DMS 273 (cell line): ENCODE measurements at regions not wholly inside any gene's neighbourhood (a gene's known extent, or its start where the extent isn't known, plus 50 kb on each side); places are given as distances from the start of the nearest gene placed in this dataset.
"Not testable (repeated sequence)": the region's sequence is repeated elsewhere in the genome, so short reads cannot be mapped to it uniquely, and the experiment has no call there.

Experiments used
- DNase-seq: peaks from one replicate; lab custom pipeline; 2025; ENCODE audit not compliant: unreplicated experiment; lab: John Stamatoyannopoulos, UW

DNA sequence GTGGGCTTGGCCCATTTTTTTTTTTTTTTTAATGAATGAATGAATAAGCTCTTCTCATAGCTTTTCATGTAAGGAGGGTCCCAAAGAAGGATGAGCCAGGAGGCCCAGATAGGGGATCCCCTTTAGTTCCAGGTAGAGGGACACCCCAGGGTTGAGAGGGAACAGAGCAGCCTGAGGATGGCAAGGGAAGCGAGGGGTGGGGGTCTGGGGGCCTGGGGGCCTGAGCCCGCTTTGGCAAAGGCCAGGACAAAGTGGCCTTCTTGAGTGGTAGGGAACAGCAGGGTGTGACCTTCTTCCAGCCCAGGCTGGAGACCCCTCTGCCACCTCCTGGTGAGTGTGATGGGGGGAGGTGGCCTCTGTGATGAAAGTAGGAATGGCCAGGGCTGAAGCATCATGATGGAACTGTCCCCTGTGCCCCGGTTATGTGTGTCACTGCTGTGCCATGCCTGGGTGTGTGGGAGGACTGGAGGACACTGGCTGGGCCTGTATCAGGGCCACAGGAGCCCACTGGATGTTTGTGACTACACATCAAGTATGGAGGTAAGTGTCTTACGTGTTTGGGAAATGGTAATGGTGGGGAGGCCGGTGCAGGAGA is 263.5 kb upstream of the HDAC4 start:
- DNase-seq: no peak

GRCh38 chr2:239663364-239663924 is 262.6 kb upstream of the HDAC4 start:
- DNase-seq: no peak

- DNase-seq: no peak
Measured at GRCh38 chr2:239662413-239663120, 261.7 kb upstream of the HDAC4 start.

- DNase-seq: no peak
Measured at GRCh38 chr2:239661334-239662312, 260.8 kb upstream of the HDAC4 start.

DNA sequence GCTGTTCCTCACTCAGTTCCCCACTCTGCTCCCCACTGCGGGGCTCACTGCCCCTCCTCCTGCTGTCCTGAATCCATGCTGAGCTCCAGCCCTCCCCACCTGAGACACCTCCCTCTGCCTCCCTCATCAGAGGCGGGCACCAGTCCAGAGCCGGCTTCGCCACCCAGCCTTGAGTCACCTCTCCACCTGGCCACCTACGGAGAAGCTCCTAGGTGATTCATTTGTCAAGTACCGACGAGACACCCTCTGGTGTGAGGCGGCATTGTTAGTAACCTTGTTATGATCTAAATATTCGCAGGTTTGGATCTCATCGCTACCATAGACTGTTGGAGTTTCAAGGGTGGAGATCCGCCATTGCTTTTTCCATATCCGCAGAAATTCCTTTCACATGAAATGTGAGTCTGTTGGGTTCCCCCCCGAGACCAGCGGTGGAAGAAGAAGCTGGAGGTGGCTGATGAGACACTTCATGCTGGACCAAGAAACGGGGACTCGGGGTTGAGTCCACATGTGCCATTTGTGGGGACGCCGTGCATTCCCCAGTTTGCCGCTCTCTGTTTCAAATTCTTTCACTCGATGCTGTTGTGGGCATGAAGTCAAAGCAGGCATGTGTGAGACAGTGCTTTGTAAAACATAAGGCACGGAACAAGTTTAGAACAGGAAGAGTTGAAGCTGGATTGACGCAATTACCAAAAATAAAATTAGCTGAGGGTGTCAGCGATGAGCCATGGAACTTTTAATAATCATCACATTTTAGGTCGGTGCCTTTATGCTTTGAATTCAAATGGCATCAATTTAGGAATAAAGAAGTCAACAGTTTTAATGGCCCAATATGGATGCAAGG is 259.8 kb upstream of the HDAC4 start:
- no peak for DNase-seq

GRCh38 chr2:239657992-239658391 is 257.2 kb upstream of the HDAC4 start:
- no peak for DNase-seq

GRCh38 chr2:239657236-239657635 is 256.4 kb upstream of the HDAC4 start:
- DNase-seq: no peak

DNA sequence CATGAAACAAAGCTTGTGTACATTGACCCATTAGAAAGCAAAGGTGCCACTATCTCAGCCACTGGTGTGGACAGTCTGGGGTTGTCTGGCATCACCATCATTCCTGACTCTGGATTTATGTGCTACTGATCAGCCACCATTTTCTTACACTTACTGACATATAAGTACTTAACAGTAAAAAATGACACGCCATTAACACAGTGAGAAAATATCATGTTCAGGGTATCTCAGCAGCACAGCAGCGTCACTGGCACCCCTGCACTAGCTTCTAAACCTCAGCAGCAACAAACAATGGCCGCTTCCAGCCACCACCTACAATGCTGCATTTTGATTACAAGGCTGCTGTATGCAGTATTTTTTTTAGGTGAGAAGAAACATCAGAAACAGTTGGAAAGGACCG is 253.4 kb upstream of the HDAC4 start:
- DNase-seq: no peak

DNA sequence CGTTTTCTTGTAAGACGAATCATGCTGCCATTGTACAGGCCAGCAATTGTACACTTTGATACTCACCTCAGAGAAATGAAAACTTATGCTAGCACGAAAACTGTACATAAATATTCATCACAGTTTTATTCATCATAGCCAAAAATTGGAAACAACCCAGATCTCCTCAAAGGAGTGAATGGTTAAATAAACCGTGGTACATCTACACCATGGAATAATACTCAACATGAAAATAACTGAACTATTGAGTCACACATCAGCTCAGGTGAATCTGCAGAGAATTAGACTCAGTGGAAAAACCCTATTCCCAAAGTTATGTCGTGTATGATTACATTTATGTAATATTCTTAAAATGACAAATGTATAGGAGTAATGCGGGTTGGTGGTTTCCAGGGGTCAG is 251.0 kb upstream of the HDAC4 start:
- DNase-seq: no peak

DNA sequence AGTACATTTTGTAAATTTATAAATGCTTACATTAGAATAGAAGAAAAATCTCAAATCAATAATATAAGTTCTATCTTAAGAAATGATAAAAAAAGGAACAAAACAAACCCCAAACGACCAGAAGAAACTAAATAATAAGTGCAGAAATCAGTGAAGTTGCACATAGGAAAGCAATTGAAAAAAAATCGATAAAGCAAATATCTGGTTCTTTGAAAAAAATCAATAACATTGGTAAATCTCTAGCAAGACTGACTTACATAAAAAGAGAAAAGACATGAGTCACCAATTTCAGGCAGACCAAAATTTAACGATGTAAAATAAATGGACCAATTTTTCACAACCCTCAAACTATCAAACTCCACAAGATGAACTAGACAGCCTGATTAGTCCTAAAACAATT is 249.9 kb upstream of the HDAC4 start:
- DNase-seq: no peak

- DNase-seq: no peak
Measured at GRCh38 chr2:239649309-239649708, 248.5 kb upstream of the HDAC4 start.

DNA sequence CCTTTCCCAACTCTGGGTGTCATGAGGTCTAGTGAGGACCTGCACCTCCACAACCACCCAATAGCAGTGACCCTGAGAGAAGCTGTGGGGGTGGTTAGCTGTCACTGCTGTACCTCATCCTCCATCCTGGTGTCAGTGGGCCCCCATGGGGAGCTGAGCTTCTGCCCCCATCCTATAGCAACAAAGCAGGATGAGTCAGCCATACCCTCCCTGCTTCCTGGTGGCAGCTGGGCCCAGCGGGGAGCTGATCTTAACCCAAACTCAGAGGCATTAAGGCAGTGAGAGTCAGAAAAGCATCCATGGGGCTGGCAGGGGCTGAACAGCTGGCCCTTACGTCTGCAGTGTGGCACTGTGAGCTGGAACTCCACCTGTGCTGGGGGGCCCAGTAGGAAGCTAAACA is 247.8 kb upstream of the HDAC4 start:
- peak; percentile 85 for DNase-seq

- DNase-seq: no peak
Measured at GRCh38 chr2:239647052-239647819, 246.4 kb upstream of the HDAC4 start.

DNA sequence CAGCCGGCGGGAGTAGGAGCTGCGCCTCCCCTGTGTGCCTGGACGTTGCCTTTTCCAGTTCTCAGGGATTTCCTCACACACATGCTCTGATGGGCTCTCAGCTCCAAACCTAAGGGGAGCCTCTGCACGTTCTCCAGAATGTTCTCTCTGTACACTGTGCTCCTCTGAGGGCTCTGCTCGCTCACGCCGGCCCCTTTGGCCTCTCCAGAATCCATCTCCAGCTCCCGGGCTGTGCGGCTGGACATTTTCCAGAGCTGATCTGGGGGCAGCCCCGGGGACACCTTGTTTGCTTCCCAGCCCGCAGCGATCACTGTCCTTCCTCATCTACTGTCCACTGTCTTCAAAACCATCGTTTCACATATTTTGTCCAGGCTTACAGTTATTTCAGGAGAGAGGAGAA is 245.4 kb upstream of the HDAC4 start:
- DNase-seq: no peak

- DNase-seq: not testable (repeated sequence)
Measured at GRCh38 chr2:239644594-239644993, 243.8 kb upstream of the HDAC4 start.

DNA sequence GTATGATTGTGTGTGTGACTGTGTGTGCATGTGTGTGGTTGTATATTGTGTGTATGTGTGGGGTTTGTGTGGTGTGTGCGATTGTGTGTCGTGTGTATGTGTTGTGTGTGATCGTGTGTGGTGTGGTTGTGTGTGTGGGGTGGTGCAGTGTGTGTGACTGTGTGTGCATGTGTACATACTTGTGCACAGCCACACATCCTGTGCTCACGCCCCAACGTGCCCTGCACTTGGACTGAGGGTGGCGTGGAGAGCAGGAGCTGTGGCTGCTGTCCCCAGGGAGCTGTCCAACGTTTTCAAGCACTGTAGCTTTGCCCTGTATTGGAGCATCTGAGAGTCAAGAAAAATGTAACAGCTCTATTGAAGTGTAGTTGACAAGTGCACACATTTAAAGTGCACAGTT is 243.2 kb upstream of the HDAC4 start:
- no peak for DNase-seq

GRCh38 chr2:239642406-239643004 is 241.7 kb upstream of the HDAC4 start:
- DNase-seq: no peak

DNA sequence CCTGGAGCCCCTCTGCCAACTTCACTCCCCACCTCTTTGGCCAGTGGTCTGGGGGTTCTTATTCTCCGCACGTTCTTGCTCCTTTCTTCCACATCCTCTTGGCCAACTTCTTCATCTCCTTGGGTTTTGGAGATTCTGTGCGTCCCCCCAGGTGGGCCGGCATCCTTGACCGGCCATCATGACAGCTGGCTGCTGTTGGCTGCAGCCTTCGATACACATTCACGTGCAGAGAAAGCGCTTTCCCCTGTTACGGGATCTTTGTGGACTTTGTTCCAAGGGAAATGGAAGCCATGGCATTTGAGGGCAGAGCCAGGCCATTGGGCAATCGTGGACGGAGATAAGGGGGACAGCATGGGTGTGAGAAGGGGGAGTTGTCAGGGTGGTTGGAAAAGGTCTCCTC is 241.1 kb upstream of the HDAC4 start:
- DNase-seq: not testable (repeated sequence)
